NCI-H1417 treated with DMSO at 0.1 percent for 48 hours (cell line): ENCODE measurements at regions not wholly inside any gene's neighbourhood (a gene's known extent, or its start where the extent isn't known, plus 50 kb on each side); places are given as distances from the start of the nearest gene placed in this dataset.
"Not testable (repeated sequence)": the region's sequence is repeated elsewhere in the genome, so short reads cannot be mapped to it uniquely, and the experiment has no call there.

Experiments
- DNase-seq: peaks from one replicate; lab custom pipeline; 2025; lab: John Stamatoyannopoulos, UW

DNA sequence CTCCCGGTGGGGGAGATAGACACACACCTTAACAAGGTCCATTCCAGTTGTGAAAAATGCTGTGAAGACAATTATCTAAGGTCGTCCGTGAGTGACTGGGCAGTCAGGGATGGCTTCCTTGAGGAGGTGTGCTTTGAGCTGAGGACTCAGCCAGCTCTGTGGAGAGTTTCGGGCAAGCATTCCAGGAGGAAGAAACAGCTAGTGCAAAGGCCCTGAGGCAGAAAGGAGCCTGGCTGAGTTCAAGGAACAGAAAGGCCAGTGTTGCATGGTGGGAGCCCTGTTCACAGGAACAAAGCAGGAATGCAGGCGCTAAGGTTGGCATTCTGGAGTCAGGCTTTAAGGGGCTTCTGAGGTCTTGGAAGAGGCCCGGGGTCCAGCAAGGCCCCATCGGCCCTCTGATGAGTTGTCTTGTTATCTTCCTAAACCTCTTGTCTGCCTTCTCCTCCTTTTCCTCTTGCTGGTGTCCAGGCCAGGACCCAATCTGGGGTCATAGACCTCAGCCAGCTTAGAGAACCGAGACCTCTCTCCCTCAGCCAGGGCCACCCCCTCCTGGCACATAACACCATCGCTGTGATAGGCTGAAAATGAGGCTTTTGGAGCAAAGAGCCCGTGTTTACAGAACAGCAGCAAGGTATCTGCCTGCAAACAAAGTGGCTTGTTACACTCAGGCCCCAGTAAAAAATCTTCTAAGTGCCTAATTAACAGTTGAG lies 270.2 kb upstream of the MVB12B start:
- DNase-seq, result no peak

DNA sequence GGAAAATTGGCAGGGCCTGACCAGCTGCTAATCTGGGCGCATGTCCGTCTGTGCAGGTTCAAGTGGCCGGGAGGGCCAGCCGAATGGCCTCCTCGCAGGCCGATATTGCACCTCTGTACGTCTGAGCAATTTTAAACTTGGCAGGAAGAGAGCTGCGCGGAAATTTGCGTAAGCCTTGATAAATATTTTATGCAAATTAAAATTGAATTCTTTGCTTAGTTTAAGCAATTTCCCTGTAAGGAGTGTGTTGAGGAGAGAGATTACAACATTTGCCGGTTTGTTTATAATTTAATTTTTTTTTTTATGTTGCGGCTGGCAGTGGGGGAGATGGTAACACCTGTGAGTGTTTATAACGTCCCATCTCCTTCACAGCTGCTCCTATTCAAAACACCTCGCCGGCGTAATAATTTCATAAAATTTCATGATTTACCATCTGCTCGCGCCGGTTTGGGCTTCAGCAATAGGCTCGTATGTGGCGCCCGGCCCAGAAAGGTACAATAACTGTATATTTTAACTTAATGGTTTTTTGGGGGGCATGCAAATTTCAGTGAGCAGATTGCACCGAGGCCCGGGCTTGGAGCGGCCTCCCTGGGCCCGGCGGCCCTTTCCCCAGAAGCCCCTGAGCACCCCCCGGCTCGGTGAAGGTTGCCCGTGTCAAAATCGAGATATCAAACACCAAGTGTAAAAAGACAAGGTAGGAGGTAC lies 269.4 kb upstream of the MVB12B start:
- peak; percentile 66 for DNase-seq

DNA sequence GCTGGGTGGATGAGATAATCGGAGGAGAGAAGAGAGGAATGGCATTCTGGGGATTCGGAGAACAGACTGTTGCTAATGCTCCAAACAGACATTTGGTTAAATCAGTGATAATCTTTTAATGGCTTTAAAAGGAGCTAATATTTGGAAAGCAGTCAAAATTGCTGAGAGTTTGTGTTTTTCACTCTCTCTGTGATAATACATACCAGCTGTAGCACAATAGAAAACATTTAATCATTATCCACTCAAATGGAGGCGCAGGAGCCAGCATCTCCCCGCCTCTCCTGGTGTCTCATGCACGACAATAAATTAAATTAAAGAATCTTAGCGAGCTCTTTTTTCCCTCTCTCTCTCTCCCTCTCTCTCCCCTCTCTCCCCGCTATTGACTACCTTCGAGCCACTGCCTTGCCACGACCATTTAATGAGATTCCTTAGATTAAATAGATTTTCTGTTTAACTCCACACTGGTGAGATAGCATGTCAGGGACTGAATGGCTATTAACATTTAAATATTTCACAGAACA lies 268.6 kb upstream of the MVB12B start:
- peak; percentile 83 for DNase-seq

- DNase-seq, result peak; percentile 83
These were observed 268.0 kb upstream of the MVB12B start for GRCh38 chr9:126058591-126058990.

- DNase-seq, result no peak
These were observed 265.1 kb upstream of the MVB12B start for GRCh38 chr9:126061575-126061974.

DNA sequence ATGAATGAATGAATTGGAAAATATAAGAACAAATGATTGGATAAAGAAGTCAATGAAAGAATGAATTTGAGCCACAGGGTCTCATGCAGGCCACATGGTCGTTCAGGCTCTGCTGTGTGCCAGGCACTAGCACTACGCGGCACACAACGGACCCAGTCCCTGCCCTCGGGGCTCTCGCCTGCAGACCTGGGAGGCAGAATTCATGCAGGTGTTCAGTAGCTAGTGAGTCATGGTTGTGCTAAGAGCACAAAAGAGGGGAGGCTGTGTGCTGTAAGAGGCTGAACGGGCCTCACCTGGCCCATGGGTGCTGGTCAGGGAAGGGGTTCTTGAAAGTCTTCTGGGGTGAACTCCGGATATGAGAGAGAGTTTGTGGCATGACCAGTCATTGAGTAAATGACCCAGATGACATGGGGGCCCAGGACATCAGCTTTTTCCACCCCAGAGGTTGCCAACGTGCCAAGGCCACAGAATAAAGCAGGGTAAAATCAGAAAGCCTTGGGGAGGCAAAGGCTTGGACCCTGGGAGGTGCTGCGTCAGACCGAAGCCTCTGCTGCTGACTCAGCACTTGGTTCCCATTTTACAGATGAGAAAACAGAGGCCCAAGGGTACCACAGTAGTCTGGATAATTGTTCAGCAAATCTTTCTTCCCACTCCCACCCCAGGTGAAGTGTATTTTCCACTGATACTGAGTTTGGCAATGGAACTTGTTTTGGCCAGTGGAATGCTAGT lies 264.3 kb upstream of the MVB12B start:
- DNase-seq, result no peak

DNA sequence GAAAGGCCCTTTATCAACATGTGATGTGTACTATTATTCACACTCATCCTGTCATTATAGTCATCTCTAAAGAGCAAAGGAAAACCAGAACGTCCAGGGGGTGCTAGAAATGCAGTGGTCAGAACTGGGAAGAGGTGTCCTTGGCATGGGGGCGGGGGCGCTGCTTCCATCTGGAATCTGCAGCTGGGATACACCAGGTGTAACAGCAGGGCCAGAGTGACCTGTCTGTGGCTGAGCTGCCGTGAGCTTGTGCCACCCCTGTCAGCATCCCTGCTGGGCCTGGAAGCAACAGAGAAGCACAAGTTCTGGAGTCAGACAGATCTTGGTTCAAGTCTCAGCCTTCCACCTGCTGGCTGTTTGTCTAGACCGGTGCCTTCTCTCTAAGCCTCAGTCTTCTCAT lies 263.3 kb upstream of the MVB12B start:
- no peak for DNase-seq

- no peak for DNase-seq
These were observed 260.5 kb upstream of the MVB12B start for GRCh38 chr9:126066131-126066530.

DNA sequence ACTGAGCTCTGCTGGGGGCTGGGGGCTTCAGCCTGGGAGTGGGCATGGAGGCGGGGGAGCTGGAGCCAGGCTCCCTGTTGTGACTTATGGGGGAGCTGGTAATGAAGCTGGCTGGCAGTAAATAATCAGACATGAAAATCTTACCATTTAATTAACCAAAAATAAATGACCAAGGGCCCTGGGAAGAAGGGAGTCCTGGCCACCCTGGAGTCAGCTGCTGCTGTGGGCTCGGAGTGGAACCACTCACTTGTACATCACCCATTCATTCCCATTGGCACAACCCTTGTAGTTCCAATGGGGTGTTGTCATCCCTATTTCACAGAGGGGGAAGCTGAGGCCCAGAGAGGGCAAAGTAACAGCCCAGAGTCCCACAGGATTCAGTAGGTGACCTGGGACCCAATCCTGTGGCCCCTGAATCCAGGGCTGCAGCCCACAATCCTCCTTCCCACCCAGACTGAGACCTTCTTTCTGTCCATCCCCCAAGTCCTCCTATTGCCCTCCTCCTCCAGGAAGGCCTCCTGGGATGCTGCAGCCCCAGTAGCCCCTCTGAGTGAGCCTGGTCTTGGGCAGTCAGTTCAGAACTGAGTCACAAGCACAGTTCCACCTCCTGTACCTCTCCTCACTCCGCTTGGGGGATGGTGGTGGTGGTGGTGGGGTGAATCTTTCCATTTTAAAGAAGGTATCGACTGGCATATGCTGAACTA lies 259.4 kb upstream of the MVB12B start:
- no peak for DNase-seq

GRCh38 chr9:126068534-126069230 lies 257.9 kb upstream of the MVB12B start:
- no peak for DNase-seq

- DNase-seq, result no peak
These were observed 257.2 kb upstream of the MVB12B start for GRCh38 chr9:126069400-126069955.

- DNase-seq, result no peak
These were observed 256.5 kb upstream of the MVB12B start for GRCh38 chr9:126070058-126070655.

DNA sequence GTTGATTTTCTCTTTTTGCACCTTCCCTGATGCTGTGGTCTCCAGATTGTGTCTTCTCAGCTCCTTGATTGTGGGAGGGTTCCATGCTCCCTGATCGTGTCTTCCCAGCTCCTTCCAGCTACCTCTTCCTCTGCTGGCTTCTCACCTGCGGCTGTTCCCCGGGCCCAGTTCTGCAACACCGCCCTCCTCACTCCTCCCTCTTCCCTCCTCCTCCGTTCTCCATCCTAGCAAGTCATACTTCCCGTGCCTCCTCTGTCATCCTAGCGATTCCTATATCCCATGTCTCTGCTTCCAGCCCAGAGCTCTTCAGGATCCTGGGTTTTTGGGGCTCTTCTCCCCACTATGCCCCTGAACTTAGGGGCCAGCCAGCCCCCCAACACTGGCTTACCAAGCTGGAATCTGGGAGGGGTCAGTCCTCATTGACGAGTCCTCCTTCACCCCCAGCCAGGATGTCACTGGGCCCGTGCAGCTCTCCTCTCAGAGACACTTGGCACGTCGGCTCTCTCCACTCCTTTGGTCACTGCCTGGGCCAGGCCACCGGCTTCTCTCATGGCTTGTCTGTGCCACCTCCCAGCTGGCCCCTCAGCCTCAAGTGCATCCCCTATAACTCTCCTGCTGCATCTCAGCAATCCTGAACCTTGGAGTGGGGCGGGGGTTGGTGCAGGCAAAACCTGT lies 255.4 kb upstream of the MVB12B start:
- no peak for DNase-seq

DNA sequence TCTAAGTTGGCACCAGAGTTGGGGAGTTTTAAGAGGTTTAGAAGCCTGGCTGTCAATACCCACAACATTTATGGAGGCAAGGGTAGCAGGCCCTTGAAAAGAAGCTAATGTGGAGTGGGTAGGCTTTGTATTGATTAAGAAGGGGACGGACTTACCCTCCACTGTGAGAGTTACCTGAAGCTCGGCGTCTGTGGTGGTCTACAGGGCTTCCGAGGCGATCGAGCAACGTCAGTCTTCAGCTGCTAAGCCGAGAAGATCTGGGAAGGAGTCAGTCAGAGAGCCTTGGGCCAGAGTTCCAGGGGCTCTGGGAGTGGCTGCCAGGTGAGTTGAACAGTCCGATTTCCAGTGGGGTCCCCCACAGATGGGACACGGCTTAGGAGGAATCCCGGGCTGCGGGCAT lies 249.0 kb upstream of the MVB12B start:
- not testable (repeated sequence) for DNase-seq

DNA sequence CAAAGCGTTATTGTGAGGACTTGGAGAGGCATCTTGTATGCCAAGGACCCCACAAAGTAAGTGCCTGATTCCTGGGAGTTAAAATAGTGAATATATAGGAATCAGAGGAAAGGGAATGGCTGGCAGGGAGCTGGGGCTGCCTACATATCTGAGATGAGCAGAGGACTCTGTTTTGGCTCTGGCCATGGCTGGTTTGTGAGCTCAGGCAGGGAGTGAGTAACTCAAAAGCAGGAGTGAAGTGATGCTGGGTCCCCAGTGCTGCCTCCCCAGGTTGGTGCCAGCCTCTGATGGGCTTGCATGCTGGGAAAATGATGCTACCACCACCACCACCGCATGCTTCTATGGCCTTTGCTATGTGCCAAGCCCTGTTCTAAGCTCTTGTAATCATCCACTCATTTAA lies 246.0 kb upstream of the MVB12B start:
- no peak for DNase-seq

GRCh38 chr9:126081746-126082145 lies 244.9 kb upstream of the MVB12B start:
- no peak for DNase-seq

GRCh38 chr9:126084008-126084407 lies 242.6 kb upstream of the MVB12B start:
- no peak for DNase-seq

GRCh38 chr9:126084696-126085095 lies 241.9 kb upstream of the MVB12B start:
- DNase-seq, result no peak

DNA sequence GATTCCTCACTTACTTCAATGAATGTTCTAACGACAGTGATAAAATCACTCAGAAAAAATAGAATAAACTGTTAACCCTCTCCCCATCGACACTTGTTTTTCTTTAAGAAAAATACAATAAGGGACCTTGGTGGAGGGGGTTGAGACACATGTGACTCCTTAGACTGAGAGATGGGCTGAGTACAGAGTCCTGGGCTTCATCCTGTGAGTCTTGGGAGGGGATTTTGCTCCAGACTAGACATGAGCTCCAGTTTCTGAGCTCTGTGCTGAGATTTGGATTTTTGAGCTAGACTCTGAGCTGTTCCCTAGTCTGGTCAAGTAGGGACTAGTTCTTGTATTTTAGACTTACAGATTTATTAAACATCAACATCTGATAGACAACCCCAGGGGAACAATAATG lies 241.5 kb upstream of the MVB12B start:
- DNase-seq, result no peak

GRCh38 chr9:126088336-126088735 lies 238.3 kb upstream of the MVB12B start:
- no peak for DNase-seq
